Heart left ventricle (tissue), 16 donors: ENCODE measurements at regions not wholly inside any gene's neighbourhood (a gene's known extent, or its start where the extent isn't known, plus 50 kb on each side); places are given as distances from the start of the nearest gene placed in this dataset.

Experiments
- ATAC-seq, 4 donors: fragments of 200-7000 bp; cut with Tn5 transposase; one replicate each; pipeline ENCODE4 v1.9.1; 2020 to 2022; ENCODE audit warnings: moderate library complexity in 4 of 4, mild to moderate bottlenecking in 3 of 4, moderate number of reproducible peaks in 1 of 4
- DNase-seq, 5 donors: peaks; one replicate each; pipeline ENCODE4 v3.0.0-alpha.2; 2020
- H3K27ac ChIP-seq, 12 donors: fragments of 200-600 bp; sonication (generic) in 4 of 12; one replicate each; pipeline versions ENCODE4 v1.5.0 to v1.8.0; 2016 to 2022; ENCODE audit warnings: mild to moderate bottlenecking in 2 of 12
- H3K27me3 ChIP-seq, 9 donors: fragments of 200-600 bp; sonication (generic) in 2 of 9; one replicate each; pipeline versions ENCODE4 v1.5.1 to v1.8.0; 2016 to 2022; ENCODE audit warnings: mild to moderate bottlenecking in 3 of 9
- H3K36me3 ChIP-seq, 9 donors: fragments of 200-600 bp; sonication (generic) in 2 of 9; one replicate each; pipeline versions ENCODE4 v1.5.0 to v1.8.0; 2018 to 2022; ENCODE audit warnings: mild to moderate bottlenecking in 2 of 9
- H3K4me1 ChIP-seq, 12 donors: fragments of 200-600 bp; sonication (generic) in 4 of 12; one replicate each; pipeline versions ENCODE4 v1.5.0 to v1.8.0; 2016 to 2022; ENCODE audit warnings: mild to moderate bottlenecking in 3 of 12
- H3K4me3 ChIP-seq, 12 donors: fragments of 200-600 bp; sonication (generic) in 4 of 12; one replicate each; pipeline versions ENCODE4 v1.5.0 to v1.8.0; 2017 to 2022; ENCODE audit warnings: mild to moderate bottlenecking in 9 of 12, moderate library complexity in 4 of 12
- H3K9me3 ChIP-seq, 12 donors: fragments of 200-600 bp; sonication (generic) in 4 of 12; one replicate each; pipeline versions ENCODE4 v1.5.0 to v1.8.0; 2016 to 2022; ENCODE audit warnings: mild to moderate bottlenecking in 1 of 12
- POLR2A ChIP-seq, 2 donors: fragments of 450-650 bp; IDR thresholded peaks; one replicate each; pipeline ENCODE4 v1.6.1; 2017; ENCODE audit warnings: antibody characterized with exemption in 2 of 2, mild to moderate bottlenecking in 2 of 2, moderate library complexity in 2 of 2
- WGBS, 4 donors: extraction: QIAGEN DNeasy Blood & Tissue Kit in 2 of 4; methylation state at CpG; one replicate each; pipeline versions ENCODE4 v1.1.5 to v1.1.7; 2013 to 2018; 5-methylcytosine and 5-hydroxymethylcytosine counted together
- intact Hi-C, 10 donors: fragments of 100-400 bp; cut with DNase I; formaldehyde crosslinking; loops; one replicate each; pipeline versions ENCODE4 v1.11.1 to v1.14.2; 2022
- TF ChIP-seq, protein P1 (sequence below), 12 donors: fragments of 200-600 bp; sonication (generic) in 4 of 12; IDR thresholded peaks; one replicate each; pipeline versions ENCODE4 v1.5.0 to v1.8.0; 2018 to 2022; ENCODE audit warnings: antibody characterized with exemption in 12 of 12, mild to moderate bottlenecking in 5 of 12
- donor health status: ischemic (EF 13 %, LVEDD 7.1; RV severe dilation, severe dysfunction).
- donor health status: healthy with polysubstance abuse.
- donor health status: DM: no; HTN: yes; CAD: no.
- donor health status: DM: no; HTN: no; CAD: no.
- donor health status: ischemic (EF 25% LVEDD 6.9; RV normal size, moderate dysfunction).
- donor health status: ischemic (EF 25% LVEDD 5.7; RV mildly dilated, moderate dysfunction).
- donor health status: healthy.
- donor health status: DM: yes; HTN: yes; CAD: no.
- donor health status: ischemic (EF 35%, LVEDD 5.7; RV mildly dilated, moderate dysfunction).
- donor health status: nonischemic (EF 11% LVEDD 7.7; RV severe dilation, severe dysfunction).
- donor health status: DM: yes; HTN: yes; CAD: no.
- donor health status: PGD.
- donor health status: ischemic (EF 29% LVEDD 5.4; RV normal size, mild dysfunction).
- donor health status: nonischemic (EF 23%, LVEDD 6.1; RV moderate dilation, normal function).

DNA sequence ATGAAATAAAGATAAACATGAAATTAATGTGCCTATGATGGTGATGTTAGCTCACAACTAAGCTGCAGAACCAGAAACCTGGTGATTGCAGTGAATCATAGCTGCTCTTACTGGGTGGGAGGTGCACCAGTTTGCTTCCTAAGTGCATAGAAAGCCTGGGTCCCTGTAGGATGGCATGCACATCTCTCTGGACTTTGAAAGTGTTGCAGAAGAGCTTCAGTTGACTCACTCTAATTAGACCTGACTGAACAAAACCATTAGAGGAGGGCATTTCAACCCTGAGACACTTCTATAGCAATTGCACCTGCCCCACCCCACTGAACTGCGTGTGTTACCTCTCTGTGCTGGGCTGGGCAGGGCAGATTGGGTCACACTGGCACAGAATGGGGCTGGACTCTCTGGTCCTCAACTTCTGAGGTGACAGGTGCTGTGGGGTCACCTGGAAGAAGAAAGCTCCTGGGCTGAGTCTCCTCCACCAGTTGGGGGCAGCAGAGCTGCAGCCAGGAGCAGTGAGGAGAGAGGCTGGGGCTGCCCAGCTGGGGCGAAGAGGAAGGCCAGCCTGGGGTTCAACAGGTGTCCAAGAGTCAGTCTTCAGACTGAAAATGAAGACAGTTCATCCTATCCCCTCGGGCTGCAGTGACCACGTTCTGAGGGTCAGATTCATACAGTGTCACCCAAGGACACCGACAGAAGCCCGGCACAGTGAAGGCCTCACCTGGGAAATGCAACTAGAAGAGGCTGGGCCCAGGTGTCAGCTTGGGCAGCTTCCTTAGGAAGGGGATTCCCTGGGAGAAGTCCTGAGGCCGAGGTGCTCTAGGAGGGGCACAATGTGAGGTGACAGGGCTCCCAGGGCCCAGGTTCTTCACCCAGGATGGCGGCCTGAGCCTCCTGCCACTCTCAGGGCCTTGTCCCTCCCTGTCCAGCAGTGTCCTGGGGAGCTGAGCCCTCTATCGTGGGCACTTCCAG is 58.1 kb downstream of the GGTLC2 start:
- DNase-seq (no peak), ATAC-seq (no peak)
- no peak overlapping the region for H3K4me3 ChIP-seq
- intact Hi-C loops, result no loop called here
- H3K27ac ChIP-seq, result no peak overlapping the region
- no peaks in the 10 kb centered on the region for H3K36me3 ChIP-seq
- 62 to 68% (median 63%) methylated on average over 6 to 9 of the region's 9 CpGs for WGBS, 4 donors
- H3K4me1 ChIP-seq, result no peaks in the 10 kb centered on the region
- no peaks in the 10 kb centered on the region for H3K9me3 ChIP-seq
- H3K27me3 ChIP-seq, result peaks cover 0 to 9% (median 0%) of the 10 kb centered on the region in 9 donors
- TF ChIP-seq, protein P1, sequence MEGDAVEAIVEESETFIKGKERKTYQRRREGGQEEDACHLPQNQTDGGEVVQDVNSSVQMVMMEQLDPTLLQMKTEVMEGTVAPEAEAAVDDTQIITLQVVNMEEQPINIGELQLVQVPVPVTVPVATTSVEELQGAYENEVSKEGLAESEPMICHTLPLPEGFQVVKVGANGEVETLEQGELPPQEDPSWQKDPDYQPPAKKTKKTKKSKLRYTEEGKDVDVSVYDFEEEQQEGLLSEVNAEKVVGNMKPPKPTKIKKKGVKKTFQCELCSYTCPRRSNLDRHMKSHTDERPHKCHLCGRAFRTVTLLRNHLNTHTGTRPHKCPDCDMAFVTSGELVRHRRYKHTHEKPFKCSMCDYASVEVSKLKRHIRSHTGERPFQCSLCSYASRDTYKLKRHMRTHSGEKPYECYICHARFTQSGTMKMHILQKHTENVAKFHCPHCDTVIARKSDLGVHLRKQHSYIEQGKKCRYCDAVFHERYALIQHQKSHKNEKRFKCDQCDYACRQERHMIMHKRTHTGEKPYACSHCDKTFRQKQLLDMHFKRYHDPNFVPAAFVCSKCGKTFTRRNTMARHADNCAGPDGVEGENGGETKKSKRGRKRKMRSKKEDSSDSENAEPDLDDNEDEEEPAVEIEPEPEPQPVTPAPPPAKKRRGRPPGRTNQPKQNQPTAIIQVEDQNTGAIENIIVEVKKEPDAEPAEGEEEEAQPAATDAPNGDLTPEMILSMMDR (IDR thresholded peaks at IDR 0.05), result no peak
- TF ChIP-seq POLR2A (IDR thresholded peaks at IDR 0.05), result no peak

DNA sequence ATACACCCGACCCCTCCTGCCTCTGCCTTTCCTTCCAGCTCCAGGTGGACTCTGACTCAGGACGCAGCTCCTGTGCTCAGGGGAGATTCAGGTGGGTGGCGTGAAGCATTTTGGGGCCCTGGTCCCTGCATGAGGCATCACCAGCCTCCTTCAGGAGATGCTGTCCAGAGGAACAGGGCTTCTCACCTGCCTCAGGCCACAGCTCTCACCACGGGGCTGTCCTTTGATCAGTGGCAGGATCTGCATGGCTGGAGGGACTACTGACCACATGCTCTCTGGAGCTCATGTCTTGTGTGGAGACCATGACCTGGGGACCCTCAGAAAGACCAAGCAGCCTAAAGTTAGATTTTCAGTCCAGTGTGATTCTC is 58.8 kb downstream of the GGTLC2 start:
- Histone ChIP-seq H3K4me3 (no peak overlapping the region), H3K27ac (no peak overlapping the region), H3K27me3 (peaks cover 0 to 9% (median 0%) of the 10 kb centered on the region in 9 donors), H3K4me1 (no peaks in the 10 kb centered on the region), H3K9me3 (no peaks in the 10 kb centered on the region), H3K36me3 (no peaks in the 10 kb centered on the region)
- no peak for TF ChIP-seq POLR2A (IDR thresholded peaks at IDR 0.05)
- TF ChIP-seq, protein P1 (IDR thresholded peaks at IDR 0.05), result no peak
- DNase-seq (no peak), ATAC-seq (no peak)
- WGBS, 4 donors, result 81 to 93% (median 82%) methylated on average over 3 to 4 of the region's 4 CpGs
- intact Hi-C loops, result no loop called here

- intact Hi-C loops, result no loop called here
- DNase-seq (no peak), ATAC-seq (no peak)
- Histone ChIP-seq H3K27ac (no peak overlapping the region), H3K36me3 (no peaks in the 10 kb centered on the region), H3K9me3 (no peaks in the 10 kb centered on the region), H3K4me1 (no peaks in the 10 kb centered on the region), H3K4me3 (no peak overlapping the region), H3K27me3 (peaks cover 0 to 9% (median 0%) of the 10 kb centered on the region in 9 donors)
- TF ChIP-seq POLR2A (IDR thresholded peaks at IDR 0.05), result no peak
- TF ChIP-seq, protein P1 (IDR thresholded peaks at IDR 0.05), result no peak
- 78 to 89% (median 85%) methylated on average over 5 of the region's 5 CpGs for WGBS, 4 donors
These were observed 59.3 kb downstream of the GGTLC2 start for GRCh38 chr22:22703715-22704114.

- H3K9me3 ChIP-seq, result no peaks in the 10 kb centered on the region
- peaks cover 0 to 9% (median 0%) of the 10 kb centered on the region in 9 donors for H3K27me3 ChIP-seq
- no peak overlapping the region for H3K4me3 ChIP-seq
- no peak for TF ChIP-seq POLR2A (IDR thresholded peaks at IDR 0.05)
- TF ChIP-seq, protein P1 (IDR thresholded peaks at IDR 0.05), result no peak
- no peaks in the 10 kb centered on the region for H3K36me3 ChIP-seq
- ATAC-seq (no peak), DNase-seq (no peak)
- H3K4me1 ChIP-seq, result no peaks in the 10 kb centered on the region
- intact Hi-C loops, result no loop called here
- WGBS, 4 donors, result 82 to 97% (median 85%) methylated on average over 9 of the region's 9 CpGs
- no peak overlapping the region for H3K27ac ChIP-seq
These were observed 59.9 kb downstream of the GGTLC2 start for GRCh38 chr22:22704156-22704946.
